Uterus (tissue), 2 donors: ENCODE measurements at regions not wholly inside any gene's neighbourhood (a gene's known extent, or its start where the extent isn't known, plus 50 kb on each side); places are given as distances from the start of the nearest gene placed in this dataset.

Source experiments
- POLR2A ChIP-seq, 2 donors: fragments of 450-650 bp; IDR thresholded peaks; one replicate each; pipeline ENCODE4 v1.6.1; 2016; ENCODE audit warnings: antibody characterized with exemption in 2 of 2, mild to moderate bottlenecking in 1 of 2, moderate library complexity in 1 of 2
- TF ChIP-seq, protein P1 (sequence below), 4 experiments: fragments of 200-600 bp in 2 of 4; fragments of 450-650 bp in 2 of 4; sonication (generic) in 2 of 4; IDR thresholded peaks; one replicate each; pipeline ENCODE4 v1.5.1; 2016 to 2019; ENCODE audit warnings: antibody characterized with exemption in 4 of 4, mild to moderate bottlenecking in 2 of 4, moderate library complexity in 1 of 4

GRCh38 chr18:22683196-22683676 is 249.9 kb upstream of the RBBP8 start:
- no peak for TF ChIP-seq POLR2A (IDR thresholded peaks at IDR 0.05)
- TF ChIP-seq, protein P1, sequence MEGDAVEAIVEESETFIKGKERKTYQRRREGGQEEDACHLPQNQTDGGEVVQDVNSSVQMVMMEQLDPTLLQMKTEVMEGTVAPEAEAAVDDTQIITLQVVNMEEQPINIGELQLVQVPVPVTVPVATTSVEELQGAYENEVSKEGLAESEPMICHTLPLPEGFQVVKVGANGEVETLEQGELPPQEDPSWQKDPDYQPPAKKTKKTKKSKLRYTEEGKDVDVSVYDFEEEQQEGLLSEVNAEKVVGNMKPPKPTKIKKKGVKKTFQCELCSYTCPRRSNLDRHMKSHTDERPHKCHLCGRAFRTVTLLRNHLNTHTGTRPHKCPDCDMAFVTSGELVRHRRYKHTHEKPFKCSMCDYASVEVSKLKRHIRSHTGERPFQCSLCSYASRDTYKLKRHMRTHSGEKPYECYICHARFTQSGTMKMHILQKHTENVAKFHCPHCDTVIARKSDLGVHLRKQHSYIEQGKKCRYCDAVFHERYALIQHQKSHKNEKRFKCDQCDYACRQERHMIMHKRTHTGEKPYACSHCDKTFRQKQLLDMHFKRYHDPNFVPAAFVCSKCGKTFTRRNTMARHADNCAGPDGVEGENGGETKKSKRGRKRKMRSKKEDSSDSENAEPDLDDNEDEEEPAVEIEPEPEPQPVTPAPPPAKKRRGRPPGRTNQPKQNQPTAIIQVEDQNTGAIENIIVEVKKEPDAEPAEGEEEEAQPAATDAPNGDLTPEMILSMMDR (IDR thresholded peaks at IDR 0.05): no peak
